Suprapubic skin (tissue), 3 donors: ENCODE measurements at regions not wholly inside any gene's neighbourhood (a gene's known extent, or its start where the extent isn't known, plus 50 kb on each side); places are given as distances from the start of the nearest gene placed in this dataset.

ENCODE experiments used
- CTCF ChIP-seq, 2 donors: fragments of 200-600 bp in 1 of 2; fragments of 450-650 bp in 1 of 2; sonication (generic) in 1 of 2; IDR thresholded peaks; one replicate each; pipeline ENCODE4 v1.5.1; 2016 to 2019; ENCODE audit warnings: antibody characterized with exemption in 2 of 2, mild to moderate bottlenecking in 1 of 2, moderate library complexity in 1 of 2
- EP300 ChIP-seq: sonication (generic); formaldehyde crosslinking; IDR thresholded peaks from one replicate; pipeline ENCODE4 v1.6.1; 2017; ENCODE audit warnings: antibody characterized with exemption

GRCh38 chr4:153997516-153997915, 208.6 kb upstream of the SFRP2 start:
- no peak for TF ChIP-seq CTCF (IDR thresholded peaks at IDR 0.05)
- TF ChIP-seq EP300, result no peak
